ENCODE measurements at regions not wholly inside any gene's neighbourhood (a gene's known extent, or its start where the extent isn't known, plus 50 kb on each side); places are given as distances from the start of the nearest gene placed in this dataset.

DNA sequence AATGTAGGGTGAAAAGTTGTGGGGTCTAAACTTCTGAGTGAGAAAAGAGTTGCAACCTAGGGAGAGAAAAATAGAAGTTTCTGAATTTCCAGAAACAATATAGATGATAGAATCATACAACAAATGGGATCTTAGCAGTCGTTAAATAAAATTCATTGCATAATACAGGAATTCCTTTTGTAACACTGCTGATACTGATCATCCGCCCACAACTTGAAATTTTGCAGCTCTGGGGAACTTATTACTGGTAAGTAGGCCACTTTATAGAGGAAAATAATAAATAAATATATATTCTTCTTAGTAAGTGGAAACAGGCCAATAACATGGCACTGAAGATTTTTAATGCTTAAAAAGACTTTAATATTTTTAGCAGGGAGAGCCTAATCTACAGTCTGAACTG is 81.9 kb upstream of the SMIM30 start:
- no peaks in the 10 kb centered on the region for H3K27me3 ChIP-seq
- 68 to 87% (median 75%) methylated on average over 2 of the region's 2 CpGs for WGBS, 4 donors
- H3K9me3 ChIP-seq (replicated peaks in 1 of 3): no peaks in the 10 kb centered on the region
- DNase-seq: no peak
- H3K36me3 ChIP-seq (replicated peaks in 1 of 2): no peaks in the 10 kb centered on the region
- intact Hi-C loops (cut with DNase I): no loop called here
- H3K4me1 ChIP-seq (replicated peaks in 1 of 2): no peaks in the 10 kb centered on the region
- TF ChIP-seq POLR2A (IDR thresholded peaks at IDR 0.05): no peak
- no peak for TF ChIP-seq CTCF (IDR thresholded peaks at IDR 0.05)
- H3K4me3 ChIP-seq: no peak overlapping the region
- H3K27ac ChIP-seq: no peak overlapping the region

GRCh38 chr7:113199841-113200240 is 81.5 kb upstream of the SMIM30 start:
- Histone ChIP-seq H3K4me1 (replicated peaks in 1 of 2) (no peaks in the 10 kb centered on the region), H3K27ac (no peak overlapping the region), H3K27me3 (no peaks in the 10 kb centered on the region), H3K36me3 (replicated peaks in 1 of 2) (no peaks in the 10 kb centered on the region), H3K9me3 (replicated peaks in 1 of 3) (no peaks in the 10 kb centered on the region), H3K4me3 (no peak overlapping the region)
- TF ChIP-seq CTCF (IDR thresholded peaks at IDR 0.05): no peak
- no peak for TF ChIP-seq POLR2A (IDR thresholded peaks at IDR 0.05)
- 26 to 78% (median 55%) methylated on average over 2 of the region's 2 CpGs for WGBS, 4 donors
- intact Hi-C loops (cut with DNase I): no loop called here
- no peak for DNase-seq

DNA sequence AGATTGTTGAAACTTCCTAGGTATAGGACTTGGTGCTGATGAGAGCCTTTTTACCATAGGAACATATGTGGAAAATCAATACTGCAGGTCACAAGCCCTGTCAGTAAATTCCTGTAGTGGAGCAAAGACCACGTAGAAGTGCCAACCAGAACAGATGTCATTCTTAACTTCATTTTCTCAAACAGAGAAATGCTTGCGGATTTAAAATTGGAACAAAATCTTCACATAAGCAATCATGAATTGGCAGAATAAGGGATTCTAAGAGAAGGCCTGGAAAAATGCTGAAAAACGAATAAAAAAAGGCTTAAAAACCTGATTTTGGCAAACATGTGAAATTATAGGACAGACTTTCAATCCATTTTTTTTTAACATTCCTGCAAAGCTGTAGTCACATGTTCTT is 80.8 kb upstream of the SMIM30 start:
- no peak for TF ChIP-seq POLR2A (IDR thresholded peaks at IDR 0.05)
- no peak for TF ChIP-seq CTCF (IDR thresholded peaks at IDR 0.05)
- intact Hi-C loops (cut with DNase I): no loop called here
- DNase-seq: no peak
- H3K27ac ChIP-seq: no peak overlapping the region
- no peaks in the 10 kb centered on the region for H3K4me1 ChIP-seq (replicated peaks in 1 of 2)
- H3K36me3 ChIP-seq (replicated peaks in 1 of 2): no peaks in the 10 kb centered on the region
- H3K27me3 ChIP-seq: no peaks in the 10 kb centered on the region
- no peak overlapping the region for H3K4me3 ChIP-seq
- WGBS, 4 donors: 71 to 78% (median 71%) methylated on average over 3 of the region's 3 CpGs
- no peaks in the 10 kb centered on the region for H3K9me3 ChIP-seq (replicated peaks in 1 of 3)

DNA sequence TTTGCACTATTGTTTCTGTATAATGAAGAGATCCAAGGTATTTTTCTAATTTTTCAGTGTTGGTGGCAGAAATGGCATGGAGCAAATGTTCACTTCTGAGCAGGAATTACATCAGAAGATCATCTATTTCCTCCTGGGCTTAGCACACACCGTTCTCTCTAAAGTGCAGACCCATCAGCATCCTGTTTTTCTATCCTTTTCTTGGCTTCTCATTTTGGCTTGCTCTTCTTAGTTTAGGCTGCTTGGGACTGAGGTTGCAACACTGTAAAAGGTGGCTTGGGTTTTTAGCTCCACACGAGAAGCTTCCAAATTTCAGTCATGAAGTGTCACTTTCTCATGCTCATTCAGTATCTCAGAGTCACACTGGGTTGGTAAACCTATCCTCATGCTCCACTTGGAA is 79.9 kb upstream of the SMIM30 start:
- Histone ChIP-seq H3K36me3 (replicated peaks in 1 of 2) (no peaks in the 10 kb centered on the region), H3K27ac (no peak overlapping the region), H3K27me3 (no peaks in the 10 kb centered on the region), H3K4me3 (no peak overlapping the region), H3K9me3 (replicated peaks in 1 of 3) (no peaks in the 10 kb centered on the region), H3K4me1 (replicated peaks in 1 of 2) (no peaks in the 10 kb centered on the region)
- TF ChIP-seq CTCF (IDR thresholded peaks at IDR 0.05) (no peak), POLR2A (IDR thresholded peaks at IDR 0.05) (no peak)
- 49 to 57% (median 53%) methylated on average over 2 of the region's 2 CpGs for WGBS, 4 donors
- no peak for DNase-seq
- intact Hi-C loops (cut with DNase I): no loop called here
